Effector memory CD8-positive, alpha-beta T cell (primary cell): ENCODE measurements at regions not wholly inside any gene's neighbourhood (a gene's known extent, or its start where the extent isn't known, plus 50 kb on each side); places are given as distances from the start of the nearest gene placed in this dataset.

ENCODE experiments used
- ATAC-seq: fragments of 150-1000 bp; cut with Tn5 transposase; replicated peaks from 2 replicates; pipeline ENCODE4 v1.10.0; 2021; ENCODE audit warnings: mild to moderate bottlenecking, moderate library complexity
- DNase-seq, 3 experiments: peaks; one replicate each; pipeline ENCODE4 v3.0.0; 2021
- H3K27ac Mint-ChIP-seq, 2 donors: one replicate each; pipeline ENCODE4 v1.8.0; 2022; ENCODE audit warnings: mild to moderate bottlenecking in 2 of 2, mixed read lengths in 2 of 2, moderate library complexity in 2 of 2
- H3K27me3 Mint-ChIP-seq, 2 donors: one replicate each; pipeline ENCODE4 v1.8.0; 2022; ENCODE audit warnings: mixed read lengths in 2 of 2
- H3K36me3 Mint-ChIP-seq: one replicate; pipeline ENCODE4 v1.8.0; 2022; ENCODE audit warnings: mild to moderate bottlenecking, moderate library complexity, mixed read lengths; ENCODE audit not compliant: insufficient read depth
- H3K4me1 Mint-ChIP-seq, 2 donors: one replicate each; pipeline ENCODE4 v1.8.0; 2022; ENCODE audit warnings: low read depth in 2 of 2, mixed read lengths in 2 of 2
- H3K4me3 Mint-ChIP-seq, 2 donors: one replicate each; pipeline ENCODE4 v1.8.0; 2022; ENCODE audit warnings: mild to moderate bottlenecking in 2 of 2, mixed read lengths in 2 of 2, moderate library complexity in 2 of 2
- H3K9me3 Mint-ChIP-seq, 2 donors: one replicate each; pipeline ENCODE4 v1.8.0; 2022; ENCODE audit warnings: mixed read lengths in 2 of 2

DNA sequence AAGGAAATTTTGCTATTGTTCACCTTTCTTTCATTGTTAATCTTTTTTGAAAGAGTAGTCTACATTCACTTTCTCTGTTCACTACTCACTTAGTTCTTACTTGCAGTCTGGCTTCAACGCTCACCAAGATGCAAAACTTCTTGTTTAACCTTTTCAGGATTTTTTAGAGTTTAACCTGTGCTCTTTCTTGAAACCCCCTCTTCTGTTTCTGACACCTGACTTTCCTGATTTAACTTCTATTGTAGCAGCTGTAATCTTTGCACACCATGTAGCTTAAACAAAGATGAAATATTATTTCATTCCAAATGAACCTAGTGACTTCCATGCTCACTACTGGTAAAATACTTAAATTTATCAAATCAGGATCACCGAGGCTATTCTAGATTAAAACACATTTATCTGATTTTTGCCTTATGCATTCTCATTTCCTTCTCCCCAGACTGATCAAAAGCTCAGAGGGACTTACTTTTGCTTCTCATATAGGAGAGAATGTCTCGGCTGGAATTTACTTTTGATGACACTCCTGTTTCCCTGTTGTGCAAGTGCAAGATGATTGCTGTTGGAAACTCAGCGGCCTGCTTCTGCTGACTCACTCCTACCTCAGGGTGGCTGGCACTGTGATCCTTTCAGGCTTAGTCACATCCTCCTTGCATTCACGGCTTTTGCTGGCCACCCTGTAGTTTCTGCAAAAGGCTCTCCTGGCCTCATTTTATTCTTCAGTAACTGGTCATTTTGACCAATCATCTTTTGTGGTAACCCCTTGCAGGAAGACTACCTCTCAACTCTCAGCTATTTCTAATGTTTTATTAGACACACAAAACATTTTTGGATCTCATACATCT lies 109.3 kb upstream of the IFNE start:
- Mint-ChIP-seq H3K27me3 (peaks cover 20 to 29% of the 10 kb centered on the region in 2 donors), H3K4me1 (peaks cover 5 to 11% of the 10 kb centered on the region in 2 donors), H3K36me3 (no peaks in the 10 kb centered on the region), H3K4me3 (no peak overlapping the region), H3K27ac (peak overlapping the region in 1 of 2 donors; percentile 4), H3K9me3 (no peaks in the 10 kb centered on the region)
- peak; percentile 62 for ATAC-seq
- no peak for DNase-seq

DNA sequence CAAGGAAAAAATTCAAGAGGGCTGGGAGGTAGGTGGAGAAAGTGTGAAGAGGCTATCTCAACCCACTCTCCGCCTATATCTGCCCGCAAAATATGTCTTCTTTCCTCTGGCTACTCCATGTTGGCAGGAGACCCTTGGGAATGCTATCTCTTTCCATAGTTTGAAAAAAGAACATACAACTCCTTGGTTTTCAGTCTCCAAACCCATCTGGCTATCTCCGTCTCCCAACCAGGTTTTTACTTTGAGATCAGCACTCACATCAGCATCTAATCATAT lies 109.9 kb upstream of the IFNE start:
- Mint-ChIP-seq H3K27ac (peak overlapping the region in 1 of 2 donors; percentile 4), H3K9me3 (no peaks in the 10 kb centered on the region), H3K27me3 (peaks cover 23 to 31% of the 10 kb centered on the region in 2 donors), H3K4me1 (peaks cover 5 to 11% of the 10 kb centered on the region in 2 donors), H3K36me3 (no peaks in the 10 kb centered on the region), H3K4me3 (no peak overlapping the region)
- DNase-seq = no peak
- ATAC-seq = no peak

DNA sequence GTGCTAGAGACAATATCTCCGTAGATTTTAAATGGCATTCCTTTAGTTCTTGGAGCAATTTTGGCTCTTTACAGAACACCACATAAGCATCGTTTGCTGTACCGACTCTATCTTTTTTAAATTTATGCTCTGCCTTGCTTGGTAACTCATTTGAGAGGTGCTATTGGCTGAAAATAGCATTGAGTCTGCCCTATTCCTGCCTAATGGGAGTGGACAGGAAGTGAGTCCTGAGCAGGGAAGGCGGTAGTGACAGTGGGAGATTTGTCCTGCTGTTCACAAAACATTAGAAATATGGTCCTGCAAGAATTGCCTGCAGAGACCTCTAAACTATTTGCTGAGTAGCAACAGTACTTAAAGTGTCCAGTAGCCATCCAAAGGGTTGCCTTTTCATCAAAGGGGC lies 115.2 kb upstream of the IFNE start:
- Mint-ChIP-seq H3K9me3 (no peaks in the 10 kb centered on the region), H3K4me3 (no peak overlapping the region)

DNA sequence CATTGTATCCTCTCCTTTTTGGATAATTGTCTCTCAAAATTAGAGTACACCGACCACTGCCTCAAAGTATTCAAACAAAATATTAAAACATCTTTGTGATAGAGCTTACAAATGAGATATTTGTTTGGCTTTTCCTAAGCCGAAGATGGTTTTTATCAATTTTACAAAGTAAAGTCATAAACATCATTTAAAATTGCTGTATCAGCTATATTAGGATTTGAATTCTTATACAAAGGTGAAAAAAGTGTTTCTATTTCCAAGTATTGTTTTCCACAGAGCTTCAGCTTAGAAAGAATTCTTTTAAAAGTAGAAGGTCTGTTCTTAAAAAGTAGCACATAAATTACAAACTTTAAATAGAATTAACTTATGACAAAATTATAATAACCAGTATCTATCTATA lies 116.6 kb upstream of the IFNE start:
- Mint-ChIP-seq H3K9me3 (no peaks in the 10 kb centered on the region), H3K27me3 (peaks cover 42 to 74% of the 10 kb centered on the region in 2 donors), H3K27ac (no peak overlapping the region), H3K4me1 (no peaks in the 10 kb centered on the region), H3K4me3 (no peak overlapping the region), H3K36me3 (no peaks in the 10 kb centered on the region)
- no peak for ATAC-seq
- no peak for DNase-seq

More for the DNA sequence above, 115.2 kb upstream of the IFNE start:
- ATAC-seq (no peak), DNase-seq (no peak)
- H3K4me1 Mint-ChIP-seq = peaks cover 0 to under 1% of the 10 kb centered on the region in 2 donors
- H3K27ac Mint-ChIP-seq = no peak overlapping the region
- H3K27me3 Mint-ChIP-seq = peaks cover 45 to 71% of the 10 kb centered on the region in 2 donors
- H3K36me3 Mint-ChIP-seq = no peaks in the 10 kb centered on the region

GRCh38 chr9:21605489-21605931 lies 123.4 kb upstream of the IFNE start:
- no peak for ATAC-seq
- Mint-ChIP-seq H3K27me3 (peaks cover 28 to 36% of the 10 kb centered on the region in 2 donors), H3K27ac (no peak overlapping the region), H3K9me3 (peaks cover 0 to 2% of the 10 kb centered on the region in 2 donors), H3K36me3 (no peaks in the 10 kb centered on the region), H3K4me3 (no peak overlapping the region), H3K4me1 (no peaks in the 10 kb centered on the region)
- DNase-seq = no peak

DNA sequence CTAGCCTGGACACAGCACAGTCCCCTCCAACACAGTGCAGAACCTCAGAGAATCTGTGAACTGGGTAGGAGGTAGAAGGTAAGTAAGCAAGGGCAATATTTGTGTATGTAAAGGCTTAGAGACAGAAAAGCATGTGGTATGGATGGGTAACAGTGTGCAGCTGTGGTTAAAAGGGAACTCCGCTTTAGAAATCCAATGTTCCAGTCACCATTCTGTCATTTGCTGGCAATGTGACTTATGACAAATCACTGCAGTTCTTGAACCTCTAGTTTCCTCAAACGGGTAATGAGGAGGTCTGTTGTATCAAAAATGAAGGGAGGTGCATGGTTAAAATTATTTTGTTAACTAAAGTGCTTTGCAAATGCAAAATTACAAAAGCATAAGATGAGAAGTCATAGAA lies 125.5 kb upstream of the IFNE start:
- ATAC-seq (no peak), DNase-seq (no peak)
- peaks cover 0 to 2% of the 10 kb centered on the region in 2 donors for H3K9me3 Mint-ChIP-seq
- no peaks in the 10 kb centered on the region for H3K36me3 Mint-ChIP-seq
- H3K4me1 Mint-ChIP-seq = peaks cover 10% of the 10 kb centered on the region in 2 donors
- no peak overlapping the region for H3K27ac Mint-ChIP-seq
- H3K27me3 Mint-ChIP-seq = peaks cover 11 to 26% of the 10 kb centered on the region in 2 donors
- no peak overlapping the region for H3K4me3 Mint-ChIP-seq

DNA sequence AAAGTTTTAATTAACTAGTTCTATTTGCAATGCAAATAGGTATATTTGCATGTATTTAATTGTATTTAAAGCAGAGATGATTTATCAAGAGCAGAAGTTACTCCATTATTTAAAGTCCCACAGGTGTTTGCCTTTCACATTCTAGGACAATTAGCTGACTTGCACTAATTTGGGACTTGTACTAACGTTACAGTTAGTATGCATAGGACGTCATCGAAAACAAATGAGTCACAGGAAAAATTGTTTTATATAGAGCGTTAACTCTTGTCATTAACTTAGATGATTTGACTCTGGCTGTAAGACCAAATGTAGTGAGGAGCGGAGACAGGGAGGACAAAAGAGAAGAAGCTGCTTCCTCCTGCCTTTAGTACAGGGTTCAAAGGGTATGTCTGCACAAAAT lies 126.1 kb upstream of the IFNE start:
- DNase-seq (no peak), ATAC-seq (no peak)
- Mint-ChIP-seq H3K27ac (no peak overlapping the region), H3K9me3 (peaks cover 0 to 2% of the 10 kb centered on the region in 2 donors), H3K4me3 (no peak overlapping the region), H3K27me3 (peaks cover 11 to 26% of the 10 kb centered on the region in 2 donors), H3K36me3 (no peaks in the 10 kb centered on the region), H3K4me1 (peaks cover 10% of the 10 kb centered on the region in 2 donors)

- DNase-seq (no peak), ATAC-seq (no peak)
- Mint-ChIP-seq H3K9me3 (peaks cover 0 to 2% of the 10 kb centered on the region in 2 donors), H3K36me3 (no peaks in the 10 kb centered on the region), H3K4me3 (no peak overlapping the region), H3K27me3 (peaks cover 5 to 19% of the 10 kb centered on the region in 2 donors), H3K4me1 (peaks cover 10% of the 10 kb centered on the region in 2 donors), H3K27ac (no peak overlapping the region)
Observed at GRCh38 chr9:21609506-21609905, 127.4 kb upstream of the IFNE start.

- DNase-seq (no peak), ATAC-seq (peak; percentile 82)
- Mint-ChIP-seq H3K4me3 (peak overlapping the region; percentile 3 to 7), H3K9me3 (peaks cover 0 to 1% of the 10 kb centered on the region in 2 donors), H3K36me3 (no peaks in the 10 kb centered on the region), H3K27ac (no peak overlapping the region), H3K4me1 (peaks cover 12 to 16% of the 10 kb centered on the region in 2 donors), H3K27me3 (peaks cover 7 to 13% of the 10 kb centered on the region in 2 donors)
Observed at GRCh38 chr9:21611891-21612290, 129.8 kb upstream of the IFNE start.

- H3K27me3 Mint-ChIP-seq = peaks cover 12 to 16% of the 10 kb centered on the region in 2 donors
- peaks cover 12 to 16% of the 10 kb centered on the region in 2 donors for H3K4me1 Mint-ChIP-seq
- no peak overlapping the region for H3K27ac Mint-ChIP-seq
- no peaks in the 10 kb centered on the region for H3K9me3 Mint-ChIP-seq
- DNase-seq = no peak
- no peaks in the 10 kb centered on the region for H3K36me3 Mint-ChIP-seq
- no peak overlapping the region for H3K4me3 Mint-ChIP-seq
- no peak for ATAC-seq
Observed at GRCh38 chr9:21615018-21615417, 132.9 kb upstream of the IFNE start.

GRCh38 chr9:21615446-21615845 lies 133.3 kb upstream of the IFNE start:
- no peak for DNase-seq
- peaks cover 12 to 16% of the 10 kb centered on the region in 2 donors for H3K27me3 Mint-ChIP-seq
- H3K4me3 Mint-ChIP-seq = no peak overlapping the region
- H3K9me3 Mint-ChIP-seq = no peaks in the 10 kb centered on the region
- ATAC-seq = no peak
- H3K27ac Mint-ChIP-seq = no peak overlapping the region
- H3K36me3 Mint-ChIP-seq = no peaks in the 10 kb centered on the region
- H3K4me1 Mint-ChIP-seq = peaks cover 12 to 16% of the 10 kb centered on the region in 2 donors

GRCh38 chr9:21616082-21616778 lies 134.1 kb upstream of the IFNE start:
- no peak overlapping the region for H3K4me3 Mint-ChIP-seq
- H3K4me1 Mint-ChIP-seq = peaks cover 11 to 14% of the 10 kb centered on the region in 2 donors

DNA sequence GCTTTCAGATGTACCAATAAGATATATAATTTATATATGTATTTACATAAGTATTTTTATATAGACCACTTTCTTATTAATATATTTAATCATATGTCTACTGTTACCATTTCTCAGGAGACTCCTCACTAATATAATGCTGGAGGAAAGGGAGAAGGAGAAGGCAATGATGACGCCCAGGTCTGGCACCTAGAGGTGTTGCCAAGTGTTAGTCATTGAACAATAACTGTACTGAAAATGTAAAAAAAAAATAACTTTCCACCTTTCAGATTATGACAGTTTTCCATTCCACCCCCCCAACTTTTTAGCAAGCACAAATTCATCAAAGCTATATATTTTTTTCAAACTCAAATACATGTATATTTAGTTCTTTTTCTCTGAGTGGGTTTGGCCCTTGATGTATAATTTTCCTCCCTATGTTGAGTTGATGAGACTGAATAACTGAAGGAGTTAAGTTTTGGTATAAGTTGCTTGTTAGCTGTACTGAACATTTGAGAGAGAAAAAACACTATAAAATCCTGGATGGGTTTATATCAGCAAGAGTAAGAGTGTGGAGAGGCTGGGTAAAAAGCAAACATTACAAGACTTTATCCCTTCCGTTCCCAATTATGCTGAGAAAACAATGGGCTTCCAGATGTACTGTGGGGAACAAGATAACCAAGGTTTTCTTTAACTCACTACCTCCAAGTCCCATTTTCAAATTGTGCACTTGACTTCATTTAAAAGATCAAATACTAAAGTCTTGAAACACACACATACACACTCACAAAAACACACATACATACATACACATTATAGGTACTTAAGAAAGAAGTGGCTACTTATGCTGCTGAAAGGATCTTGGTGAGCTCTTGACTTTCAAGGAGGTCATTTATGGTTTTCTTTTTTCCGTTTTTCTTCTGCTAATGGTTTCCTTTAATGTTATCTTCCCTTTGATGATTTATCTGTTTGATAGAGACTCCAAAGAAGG lies 142.8 kb upstream of the IFNE start:
- ATAC-seq (no peak), DNase-seq (no peak)
- Mint-ChIP-seq H3K36me3 (no peaks in the 10 kb centered on the region), H3K27me3 (peaks cover 26 to 67% of the 10 kb centered on the region in 2 donors), H3K9me3 (no peaks in the 10 kb centered on the region), H3K4me3 (no peak overlapping the region), H3K4me1 (no peaks in the 10 kb centered on the region), H3K27ac (no peak overlapping the region)

More at GRCh38 chr9:21616082-21616778, 134.1 kb upstream of the IFNE start:
- no peak for ATAC-seq
- no peak overlapping the region for H3K27ac Mint-ChIP-seq
- no peaks in the 10 kb centered on the region for H3K9me3 Mint-ChIP-seq
- H3K36me3 Mint-ChIP-seq = no peaks in the 10 kb centered on the region
- DNase-seq = no peak
- H3K27me3 Mint-ChIP-seq = peaks cover 12 to 19% of the 10 kb centered on the region in 2 donors
